ENCODE measurements at regions not wholly inside any gene's neighbourhood (a gene's known extent, or its start where the extent isn't known, plus 50 kb on each side); places are given as distances from the start of the nearest gene placed in this dataset.

- no peak overlapping the region for H3K4me3 ChIP-seq (ENCODE audit: control insufficient read depth, low read depth, low read length)
- no peak for TF ChIP-seq CTCF (conservative IDR thresholded peaks at IDR 0.05; ENCODE audit: control insufficient read depth, insufficient read depth, low read depth, low read length)
- no peak for DNase-seq (ENCODE audit: low read depth)
Observed at GRCh38 chr10:113263056-113263455, 289.8 kb upstream of the HABP2 start.

- TF ChIP-seq CTCF (conservative IDR thresholded peaks at IDR 0.05; ENCODE audit: control insufficient read depth, insufficient read depth, low read depth, low read length) = no peak
- H3K4me3 ChIP-seq (ENCODE audit: control insufficient read depth, low read depth, low read length) = no peak overlapping the region
- no peak for DNase-seq (ENCODE audit: low read depth)
Observed at GRCh38 chr10:113264333-113265131, 288.3 kb upstream of the HABP2 start.

GRCh38 chr10:113266147-113266546 lies 286.7 kb upstream of the HABP2 start:
- TF ChIP-seq CTCF (conservative IDR thresholded peaks at IDR 0.05; ENCODE audit: control insufficient read depth, insufficient read depth, low read depth, low read length) = no peak
- no peak overlapping the region for H3K4me3 ChIP-seq (ENCODE audit: control insufficient read depth, low read depth, low read length)
- no peak for DNase-seq (ENCODE audit: low read depth)

DNA sequence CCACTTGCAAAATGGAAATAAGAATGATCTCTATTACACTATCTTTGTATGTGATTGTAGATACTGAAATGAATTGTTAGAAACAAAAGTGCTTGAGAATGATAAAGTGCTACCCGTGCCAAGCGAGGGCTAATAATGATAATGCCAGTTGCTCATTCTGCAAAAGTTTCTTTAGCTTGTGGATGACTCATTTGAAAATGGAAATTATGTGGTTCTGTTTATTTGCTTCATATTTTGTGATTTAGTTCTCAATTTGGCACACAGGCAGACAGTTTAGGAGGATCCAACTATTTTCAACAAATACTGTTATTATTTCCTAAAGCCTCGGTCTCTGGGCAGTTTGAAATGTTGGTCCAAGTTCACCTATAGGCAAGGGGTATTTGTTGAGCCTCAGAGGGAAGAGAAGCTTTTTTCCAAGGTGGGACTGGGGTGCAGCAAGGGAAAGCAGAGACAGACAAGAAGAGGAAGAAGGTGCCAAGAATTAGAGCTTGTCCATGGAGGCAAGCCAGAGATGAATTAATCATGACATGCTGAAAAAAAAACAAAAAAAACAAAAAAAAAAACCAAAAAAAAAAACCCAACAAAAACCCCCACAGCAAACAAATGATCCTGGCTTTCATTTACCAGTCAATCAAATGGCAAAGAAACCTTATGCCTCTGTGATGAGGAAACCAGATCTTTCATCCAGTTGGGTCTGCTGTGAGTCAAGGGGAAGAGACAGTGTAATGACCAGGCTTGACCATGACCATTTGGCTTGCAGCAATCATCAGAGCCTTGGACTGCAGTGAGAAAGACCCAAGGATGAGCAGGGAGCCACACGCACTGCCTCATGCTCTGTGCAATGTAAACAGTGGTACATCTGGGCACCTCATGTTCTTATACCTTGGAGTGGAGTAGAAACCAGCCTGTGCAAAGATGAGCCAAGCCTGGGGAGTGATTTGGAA lies 285.0 kb upstream of the HABP2 start:
- TF ChIP-seq CTCF (conservative IDR thresholded peaks at IDR 0.05; ENCODE audit: control insufficient read depth, insufficient read depth, low read depth, low read length) = no peak
- no peak overlapping the region for H3K4me3 ChIP-seq (ENCODE audit: control insufficient read depth, low read depth, low read length)
- peak; percentile 72 for DNase-seq (ENCODE audit: low read depth)

GRCh38 chr10:113269333-113269732 lies 283.5 kb upstream of the HABP2 start:
- DNase-seq (ENCODE audit: low read depth) = no peak
- H3K4me3 ChIP-seq (ENCODE audit: control insufficient read depth, low read depth, low read length) = no peak overlapping the region
- no peak for TF ChIP-seq CTCF (conservative IDR thresholded peaks at IDR 0.05; ENCODE audit: control insufficient read depth, insufficient read depth, low read depth, low read length)

DNA sequence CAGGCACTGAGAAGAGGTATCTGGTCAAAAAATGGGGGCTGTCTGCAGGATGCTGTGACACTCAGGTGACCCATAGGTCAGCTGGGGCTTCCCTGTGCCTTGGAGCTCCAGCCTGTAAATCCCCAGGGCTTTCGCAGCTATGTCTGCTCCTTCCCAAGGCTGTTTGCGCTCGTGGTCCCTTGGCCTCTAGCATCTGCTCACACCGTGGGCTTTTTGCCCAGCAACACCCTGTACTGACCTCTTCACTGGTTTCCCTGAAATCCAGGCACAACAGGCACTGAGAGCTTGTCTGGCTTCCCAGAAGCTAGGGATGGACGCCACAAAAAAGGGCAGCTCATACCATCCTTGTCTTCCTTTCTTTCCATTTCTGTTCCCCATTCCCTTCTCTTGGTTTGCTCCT lies 280.3 kb upstream of the HABP2 start:
- no peak for DNase-seq (ENCODE audit: low read depth)
- no peak for TF ChIP-seq CTCF (conservative IDR thresholded peaks at IDR 0.05; ENCODE audit: control insufficient read depth, insufficient read depth, low read depth, low read length)
- H3K4me3 ChIP-seq (ENCODE audit: control insufficient read depth, low read depth, low read length) = no peak overlapping the region

Data from fibroblast of mammary gland (primary cell).